Stimulated activated naive CD8-positive, alpha-beta T cell treated with anti-CD3 and anti-CD28 coated beads, Interleukin-15, amount 100 ng/mL, for 72 hours (primary cell): ENCODE measurements at regions not wholly inside any gene's neighbourhood (a gene's known extent, or its start where the extent isn't known, plus 50 kb on each side); places are given as distances from the start of the nearest gene placed in this dataset.

Experiments
- ATAC-seq: fragments of 150-1000 bp; cut with Tn5 transposase; 2 replicates; pipeline ENCODE4 v1.10.0; 2021; ENCODE audit warnings: mild to moderate bottlenecking, moderate library complexity
- DNase-seq, 2 donors: peaks; one replicate each; pipeline ENCODE4 v3.0.0; 2021 to 2022
- H3K27ac Mint-ChIP-seq, 2 donors: one replicate each; pipeline ENCODE4 v1.8.0; 2022; ENCODE audit warnings: mild to moderate bottlenecking in 2 of 2, mixed read lengths in 2 of 2, moderate library complexity in 2 of 2
- H3K27me3 Mint-ChIP-seq: one replicate; pipeline ENCODE4 v1.8.0; 2022; ENCODE audit warnings: mixed read lengths
- H3K4me1 Mint-ChIP-seq: one replicate; pipeline ENCODE4 v1.8.0; 2022; ENCODE audit warnings: mild to moderate bottlenecking, mixed read lengths
- H3K4me3 Mint-ChIP-seq, 2 donors: one replicate each; pipeline ENCODE4 v1.8.0; 2022; ENCODE audit warnings: mild to moderate bottlenecking in 2 of 2, mixed read lengths in 2 of 2, moderate library complexity in 1 of 2
- H3K9me3 Mint-ChIP-seq, 2 donors: one replicate each; pipeline ENCODE4 v1.8.0; 2022; ENCODE audit warnings: mixed read lengths in 2 of 2

GRCh38 chr11:110019675-110020074 lies 73.5 kb upstream of the ZC3H12C start:
- Mint-ChIP-seq H3K9me3 (peaks cover 8 to 10% of the 10 kb centered on the region in 2 donors), H3K27me3 (no peaks in the 10 kb centered on the region), H3K27ac (no peak overlapping the region), H3K4me3 (no peak overlapping the region), H3K4me1 (no peaks in the 10 kb centered on the region)
- DNase-seq, result no peak
- ATAC-seq, result no peak

GRCh38 chr11:110022548-110022947 lies 70.6 kb upstream of the ZC3H12C start:
- no peak for ATAC-seq
- H3K27ac Mint-ChIP-seq, result peak overlapping the region in 1 of 2 donors; percentile 32
- H3K9me3 Mint-ChIP-seq, result peaks cover 0 to 5% of the 10 kb centered on the region in 2 donors
- no peak overlapping the region for H3K4me3 Mint-ChIP-seq
- DNase-seq, result no peak
- H3K4me1 Mint-ChIP-seq, result no peaks in the 10 kb centered on the region
- peaks cover under 1% of the 10 kb centered on the region for H3K27me3 Mint-ChIP-seq

GRCh38 chr11:110023711-110024110 lies 69.5 kb upstream of the ZC3H12C start:
- H3K27me3 Mint-ChIP-seq, result peaks cover 5% of the 10 kb centered on the region
- no peak overlapping the region for H3K27ac Mint-ChIP-seq
- no peaks in the 10 kb centered on the region for H3K4me1 Mint-ChIP-seq
- H3K9me3 Mint-ChIP-seq, result peaks cover 0 to 5% of the 10 kb centered on the region in 2 donors
- DNase-seq (no peak), ATAC-seq (no peak)
- no peak overlapping the region for H3K4me3 Mint-ChIP-seq

- H3K4me3 Mint-ChIP-seq, result no peak overlapping the region
- no peaks in the 10 kb centered on the region for H3K4me1 Mint-ChIP-seq
- DNase-seq, result no peak
- H3K27ac Mint-ChIP-seq, result no peak overlapping the region
- no peak for ATAC-seq
- H3K27me3 Mint-ChIP-seq, result peaks cover 5% of the 10 kb centered on the region
- peaks cover 0 to 5% of the 10 kb centered on the region in 2 donors for H3K9me3 Mint-ChIP-seq
These were observed 66.2 kb upstream of the ZC3H12C start for GRCh38 chr11:110026858-110027626.

GRCh38 chr11:110027627-110028371 lies 65.4 kb upstream of the ZC3H12C start:
- no peak for DNase-seq
- no peak overlapping the region for H3K27ac Mint-ChIP-seq

GRCh38 chr11:110028921-110029320 lies 64.3 kb upstream of the ZC3H12C start:
- ATAC-seq (no peak), DNase-seq (no peak)
- no peaks in the 10 kb centered on the region for H3K9me3 Mint-ChIP-seq
- H3K27ac Mint-ChIP-seq, result no peak overlapping the region
- H3K4me1 Mint-ChIP-seq, result no peaks in the 10 kb centered on the region
- peaks cover 5% of the 10 kb centered on the region for H3K27me3 Mint-ChIP-seq
- H3K4me3 Mint-ChIP-seq, result no peak overlapping the region

More at GRCh38 chr11:110027627-110028371, 65.4 kb upstream of the ZC3H12C start:
- ATAC-seq, result no peak
- Mint-ChIP-seq H3K9me3 (peaks cover 0 to 5% of the 10 kb centered on the region in 2 donors), H3K27me3 (peaks cover 5% of the 10 kb centered on the region), H3K4me1 (no peaks in the 10 kb centered on the region), H3K4me3 (no peak overlapping the region)

GRCh38 chr11:110029714-110030113 lies 63.5 kb upstream of the ZC3H12C start:
- H3K9me3 Mint-ChIP-seq, result no peaks in the 10 kb centered on the region
- H3K4me3 Mint-ChIP-seq, result no peak overlapping the region
- ATAC-seq (no peak), DNase-seq (no peak)
- H3K27me3 Mint-ChIP-seq, result peaks cover 5% of the 10 kb centered on the region
- no peak overlapping the region for H3K27ac Mint-ChIP-seq
- no peaks in the 10 kb centered on the region for H3K4me1 Mint-ChIP-seq

GRCh38 chr11:110031171-110031570 lies 62.0 kb upstream of the ZC3H12C start:
- Mint-ChIP-seq H3K4me3 (no peak overlapping the region), H3K4me1 (no peaks in the 10 kb centered on the region), H3K27me3 (peaks cover 5% of the 10 kb centered on the region), H3K9me3 (no peaks in the 10 kb centered on the region), H3K27ac (no peak overlapping the region)
- ATAC-seq (no peak), DNase-seq (no peak)

GRCh38 chr11:110032259-110032658 lies 60.9 kb upstream of the ZC3H12C start:
- ATAC-seq (no peak), DNase-seq (no peak)
- H3K9me3 Mint-ChIP-seq, result no peaks in the 10 kb centered on the region
- no peaks in the 10 kb centered on the region for H3K4me1 Mint-ChIP-seq
- peaks cover 5% of the 10 kb centered on the region for H3K27me3 Mint-ChIP-seq
- no peak overlapping the region for H3K4me3 Mint-ChIP-seq
- H3K27ac Mint-ChIP-seq, result no peak overlapping the region

GRCh38 chr11:110032957-110033570 lies 60.1 kb upstream of the ZC3H12C start:
- no peak overlapping the region for H3K4me3 Mint-ChIP-seq
- no peak for DNase-seq
- no peak for ATAC-seq
- no peaks in the 10 kb centered on the region for H3K9me3 Mint-ChIP-seq
- H3K27me3 Mint-ChIP-seq, result peaks cover under 1% of the 10 kb centered on the region
- H3K27ac Mint-ChIP-seq, result no peak overlapping the region
- H3K4me1 Mint-ChIP-seq, result no peaks in the 10 kb centered on the region

GRCh38 chr11:110034806-110035205 lies 58.4 kb upstream of the ZC3H12C start:
- no peak overlapping the region for H3K4me3 Mint-ChIP-seq
- H3K4me1 Mint-ChIP-seq, result no peaks in the 10 kb centered on the region
- DNase-seq (no peak), ATAC-seq (no peak)
- no peaks in the 10 kb centered on the region for H3K9me3 Mint-ChIP-seq
- H3K27me3 Mint-ChIP-seq, result no peaks in the 10 kb centered on the region
- peak overlapping the region in 1 of 2 donors; percentile 51 for H3K27ac Mint-ChIP-seq

GRCh38 chr11:110035357-110035756 lies 57.8 kb upstream of the ZC3H12C start:
- H3K27me3 Mint-ChIP-seq, result no peaks in the 10 kb centered on the region
- no peak overlapping the region for H3K27ac Mint-ChIP-seq
- H3K4me3 Mint-ChIP-seq, result no peak overlapping the region
- no peaks in the 10 kb centered on the region for H3K4me1 Mint-ChIP-seq
- no peaks in the 10 kb centered on the region for H3K9me3 Mint-ChIP-seq
- DNase-seq (no peak), ATAC-seq (no peak)

GRCh38 chr11:110038201-110038600 lies 55.0 kb upstream of the ZC3H12C start:
- Mint-ChIP-seq H3K27ac (no peak overlapping the region), H3K4me3 (no peak overlapping the region), H3K9me3 (no peaks in the 10 kb centered on the region), H3K27me3 (peaks cover 17% of the 10 kb centered on the region), H3K4me1 (no peaks in the 10 kb centered on the region)
- ATAC-seq, result no peak
- no peak for DNase-seq
